Fibroblast of lung (primary cell): ENCODE measurements at regions not wholly inside any gene's neighbourhood (a gene's known extent, or its start where the extent isn't known, plus 50 kb on each side); places are given as distances from the start of the nearest gene placed in this dataset.

ENCODE experiments used
- EZH2 ChIP-seq: IDR thresholded peaks from 2 replicates; pipeline ENCODE4 v1.5.1; 2012; ENCODE audit warnings: low read length, control low read depth, mild to moderate bottlenecking; ENCODE audit errors: missing control alignments
- TF ChIP-seq, protein P1 (sequence below), 2 donors: IDR thresholded peaks in 1 of 2; conservative IDR thresholded peaks in 1 of 2; 1 replicate in 1 of 2; 2 replicates in 1 of 2; pipeline ENCODE4 v1.5.1; 2011 to 2012; ENCODE audit warnings: low read length in 2 of 2, control low read depth in 1 of 2, inconsistent platforms in 1 of 2, low read depth in 1 of 2, mild to moderate bottlenecking in 1 of 2

DNA sequence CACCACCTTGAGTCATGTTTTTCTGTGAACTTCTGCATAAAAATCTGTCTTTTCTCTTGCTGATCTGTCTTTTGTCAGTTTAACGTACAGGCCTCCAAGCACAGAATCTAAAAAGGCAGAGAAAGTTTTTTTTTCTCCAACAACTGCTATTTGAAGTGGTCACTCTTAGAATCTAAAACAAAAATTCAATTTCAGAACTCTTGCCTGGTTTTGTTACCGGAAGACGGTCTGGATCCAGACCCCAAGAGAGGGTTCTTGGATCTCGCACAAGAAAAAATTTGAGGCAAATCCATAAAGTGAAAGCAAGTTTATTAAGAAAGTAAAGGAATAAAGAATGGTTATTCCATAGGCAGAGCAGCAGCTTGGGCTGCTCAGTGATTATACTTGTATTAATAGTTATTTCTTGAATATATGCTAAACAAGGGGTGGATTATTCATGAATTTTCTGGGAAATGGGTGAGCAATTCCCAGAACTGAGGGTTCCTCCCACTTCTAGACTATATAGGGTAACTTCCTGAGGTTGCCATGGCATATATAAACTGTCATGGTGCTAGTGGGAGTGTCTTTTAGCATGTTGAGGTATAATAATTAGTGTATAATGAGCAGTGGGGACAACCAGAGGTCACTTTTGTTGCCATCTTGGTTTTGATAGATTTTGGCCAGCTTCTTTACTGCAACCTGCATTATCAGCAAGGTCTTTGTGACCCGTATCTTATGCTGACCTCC, 150.0 kb upstream of the PLEKHA5 start:
- TF ChIP-seq, protein P1, sequence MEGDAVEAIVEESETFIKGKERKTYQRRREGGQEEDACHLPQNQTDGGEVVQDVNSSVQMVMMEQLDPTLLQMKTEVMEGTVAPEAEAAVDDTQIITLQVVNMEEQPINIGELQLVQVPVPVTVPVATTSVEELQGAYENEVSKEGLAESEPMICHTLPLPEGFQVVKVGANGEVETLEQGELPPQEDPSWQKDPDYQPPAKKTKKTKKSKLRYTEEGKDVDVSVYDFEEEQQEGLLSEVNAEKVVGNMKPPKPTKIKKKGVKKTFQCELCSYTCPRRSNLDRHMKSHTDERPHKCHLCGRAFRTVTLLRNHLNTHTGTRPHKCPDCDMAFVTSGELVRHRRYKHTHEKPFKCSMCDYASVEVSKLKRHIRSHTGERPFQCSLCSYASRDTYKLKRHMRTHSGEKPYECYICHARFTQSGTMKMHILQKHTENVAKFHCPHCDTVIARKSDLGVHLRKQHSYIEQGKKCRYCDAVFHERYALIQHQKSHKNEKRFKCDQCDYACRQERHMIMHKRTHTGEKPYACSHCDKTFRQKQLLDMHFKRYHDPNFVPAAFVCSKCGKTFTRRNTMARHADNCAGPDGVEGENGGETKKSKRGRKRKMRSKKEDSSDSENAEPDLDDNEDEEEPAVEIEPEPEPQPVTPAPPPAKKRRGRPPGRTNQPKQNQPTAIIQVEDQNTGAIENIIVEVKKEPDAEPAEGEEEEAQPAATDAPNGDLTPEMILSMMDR (conservative IDR thresholded peaks at IDR 0.05 in 1 of 2, IDR thresholded peaks at IDR 0.05 in 1 of 2; ENCODE audit: low read depth in 1 of 2, low read length in 2 of 2): no peak
- no peak for TF ChIP-seq EZH2
